NCI-H69 (cell line): ENCODE measurements at regions not wholly inside any gene's neighbourhood (a gene's known extent, or its start where the extent isn't known, plus 50 kb on each side); places are given as distances from the start of the nearest gene placed in this dataset.

Experiments
- DNase-seq: peaks from one replicate; lab custom pipeline; 2025; lab: John Stamatoyannopoulos, UW

DNA sequence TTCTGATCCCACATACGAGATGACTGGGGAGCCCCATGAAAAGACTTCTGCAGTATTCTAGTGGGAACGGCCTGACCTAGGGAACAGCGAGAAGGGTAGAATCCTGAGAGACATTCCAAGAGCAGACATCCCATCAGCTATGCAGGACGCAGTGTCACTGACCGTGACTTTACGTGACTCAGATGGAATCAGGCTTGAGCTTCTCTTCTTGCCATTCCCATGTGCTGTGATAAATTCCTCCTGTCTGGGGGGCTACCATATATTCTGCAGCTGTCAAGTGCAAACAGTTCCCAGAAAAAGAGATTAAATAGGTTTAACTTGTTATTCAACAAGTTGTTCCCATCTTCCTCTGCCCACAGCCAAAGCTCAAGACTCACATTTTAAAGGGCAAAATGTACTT, 73.1 kb upstream of the PDE1C start:
- DNase-seq = no peak

DNA sequence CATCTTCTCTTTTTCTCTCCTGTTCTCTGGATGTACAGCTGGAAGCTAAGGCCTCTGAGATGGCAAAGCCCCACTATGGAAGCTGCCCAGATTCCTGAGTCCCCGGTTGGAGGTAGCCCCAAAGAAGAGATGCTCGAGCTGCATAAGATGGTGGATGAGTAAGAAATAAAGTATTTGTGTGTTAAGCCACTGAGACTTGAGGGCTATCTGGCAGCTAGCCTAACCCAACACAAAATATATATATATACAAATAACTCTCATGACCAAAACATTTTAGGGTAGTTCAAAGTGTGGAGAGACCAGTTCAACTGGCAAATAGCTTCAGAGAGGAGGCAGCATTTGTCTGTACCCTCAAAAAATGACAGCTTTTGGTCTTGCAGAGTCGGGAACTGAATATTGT, 72.4 kb upstream of the PDE1C start:
- DNase-seq = no peak

DNA sequence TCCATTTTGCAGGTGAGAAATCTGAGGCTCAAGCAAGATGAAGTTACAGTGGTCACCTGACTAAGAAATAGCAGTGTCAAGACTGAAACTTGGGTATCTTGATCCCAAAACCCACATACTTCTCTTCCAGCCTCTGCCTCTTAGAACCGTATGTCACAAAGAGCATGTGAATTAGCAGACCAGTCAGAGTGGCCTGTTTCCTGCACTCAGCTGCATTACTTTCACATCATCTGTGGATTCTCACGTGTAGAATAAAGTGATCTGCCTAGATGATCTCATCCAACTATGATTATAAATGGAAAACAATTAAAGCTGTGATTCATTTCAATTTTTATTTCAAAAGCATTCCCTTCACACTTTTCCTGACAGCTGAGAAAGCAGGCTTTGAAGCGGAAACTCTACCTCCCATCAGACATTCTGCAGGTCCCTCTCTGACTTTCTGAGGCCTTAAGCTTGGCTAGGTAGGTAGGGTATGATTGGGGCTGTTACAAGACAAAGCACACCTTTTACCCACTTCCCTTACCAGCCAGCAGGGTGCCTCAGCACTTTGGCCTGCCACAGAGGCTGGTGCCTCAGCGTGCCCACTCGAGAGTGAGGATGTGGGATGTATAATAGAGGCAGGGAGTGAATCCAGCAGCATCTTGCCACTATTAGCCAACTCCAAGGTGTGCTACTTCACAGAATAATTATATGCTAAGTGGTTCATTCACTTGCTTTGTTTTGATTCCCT, 70.2 kb upstream of the PDE1C start:
- DNase-seq = no peak

DNA sequence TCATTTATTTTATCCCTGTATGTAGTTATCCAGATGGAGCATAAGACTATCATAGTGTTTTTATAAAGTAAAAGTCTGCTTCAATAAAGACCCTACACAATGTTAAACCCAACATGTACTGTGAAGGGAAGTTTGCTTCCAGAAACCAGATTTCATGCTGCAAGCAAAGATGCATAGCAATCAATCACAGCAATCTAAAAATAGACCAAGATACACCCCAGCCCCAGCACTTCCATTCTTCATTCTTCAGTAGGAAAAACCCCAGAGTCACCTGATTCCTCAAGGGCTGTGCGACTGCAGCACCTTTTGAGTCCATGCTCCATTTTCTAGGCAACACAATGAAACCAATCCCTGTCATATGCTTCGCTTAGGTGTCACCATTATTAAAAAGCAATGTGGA, 66.9 kb upstream of the PDE1C start:
- DNase-seq = no peak

DNA sequence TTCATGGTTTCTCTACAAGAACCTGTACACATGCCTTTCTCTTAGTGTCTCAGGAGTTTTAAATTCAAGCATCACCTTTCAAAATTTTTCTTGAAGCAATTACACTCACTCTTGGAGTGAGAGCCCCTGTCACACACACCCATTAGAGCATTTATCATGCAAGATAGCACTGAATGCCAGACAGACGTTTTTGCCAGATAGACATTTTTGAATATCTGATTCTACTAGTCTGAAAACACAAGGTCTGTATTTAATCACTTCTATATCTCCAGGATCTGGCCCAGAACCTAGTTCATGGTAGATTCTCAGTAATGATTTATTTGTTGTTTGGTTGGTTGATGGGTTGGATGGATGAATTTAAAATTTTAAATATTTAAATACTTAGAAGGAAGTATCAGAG, 60.9 kb upstream of the PDE1C start:
- no peak for DNase-seq

DNA sequence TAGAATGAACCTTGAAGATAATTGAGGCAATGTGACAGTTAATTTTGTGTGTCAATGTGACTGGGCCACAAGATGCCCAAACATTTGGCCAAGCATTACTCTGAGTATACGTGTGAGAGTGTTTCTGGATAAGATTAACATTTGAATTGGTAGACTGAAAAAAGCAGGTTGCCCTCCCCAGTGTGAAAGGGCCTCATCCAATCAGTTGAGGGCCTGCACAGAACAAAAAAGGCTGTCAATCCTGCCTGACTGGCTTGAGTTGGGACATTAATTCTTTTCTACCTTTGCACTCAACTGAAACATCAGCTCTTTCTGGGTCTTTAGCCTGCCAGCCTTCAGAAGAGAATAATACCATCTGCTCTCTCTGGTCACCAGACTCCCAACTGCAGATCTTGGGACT, 56.6 kb upstream of the PDE1C start:
- no peak for DNase-seq
